NB4 (cell line): ENCODE measurements at regions not wholly inside any gene's neighbourhood (a gene's known extent, or its start where the extent isn't known, plus 50 kb on each side); places are given as distances from the start of the nearest gene placed in this dataset.

ENCODE experiments used
- MYC ChIP-seq: IDR thresholded peaks from 2 replicates; pipeline ENCODE4 v1.6.1; 2011; ENCODE audit warnings: low read depth, low read length
- POLR2A ChIP-seq: IDR thresholded peaks from 2 replicates; pipeline ENCODE4 v1.6.1; 2011; ENCODE audit warnings: mild to moderate bottlenecking; ENCODE audit not compliant: insufficient read length; ENCODE audit errors: extremely low read depth
- TF ChIP-seq, protein P1 (sequence below): IDR thresholded peaks from one replicate; pipeline ENCODE4 v1.5.1; 2012; ENCODE audit warnings: low read depth, low read length
- TF ChIP-seq, protein P2 (sequence below): IDR thresholded peaks from 2 replicates; pipeline ENCODE4 v1.6.1; 2011; ENCODE audit warnings: low read depth, low read length

DNA sequence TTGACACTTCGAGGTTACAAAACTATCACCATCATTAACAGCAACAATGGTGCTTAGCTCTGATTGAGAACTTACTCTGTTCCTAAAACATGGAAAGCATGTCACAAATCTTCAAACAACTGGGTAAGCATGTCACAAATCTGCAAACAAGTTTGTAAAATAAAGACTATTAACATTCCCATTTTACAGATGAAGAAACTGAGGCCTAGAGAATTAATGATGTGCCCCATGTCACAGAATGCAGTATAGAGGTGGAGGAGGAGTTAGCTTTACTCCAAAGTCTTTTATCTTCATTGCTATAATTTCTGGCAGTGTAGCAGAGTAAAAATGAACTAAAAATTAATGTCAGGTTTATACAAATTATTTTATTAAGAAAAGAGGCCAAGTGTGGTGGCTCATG is 73.4 kb downstream of the NR2F2 start:
- TF ChIP-seq, protein P1, sequence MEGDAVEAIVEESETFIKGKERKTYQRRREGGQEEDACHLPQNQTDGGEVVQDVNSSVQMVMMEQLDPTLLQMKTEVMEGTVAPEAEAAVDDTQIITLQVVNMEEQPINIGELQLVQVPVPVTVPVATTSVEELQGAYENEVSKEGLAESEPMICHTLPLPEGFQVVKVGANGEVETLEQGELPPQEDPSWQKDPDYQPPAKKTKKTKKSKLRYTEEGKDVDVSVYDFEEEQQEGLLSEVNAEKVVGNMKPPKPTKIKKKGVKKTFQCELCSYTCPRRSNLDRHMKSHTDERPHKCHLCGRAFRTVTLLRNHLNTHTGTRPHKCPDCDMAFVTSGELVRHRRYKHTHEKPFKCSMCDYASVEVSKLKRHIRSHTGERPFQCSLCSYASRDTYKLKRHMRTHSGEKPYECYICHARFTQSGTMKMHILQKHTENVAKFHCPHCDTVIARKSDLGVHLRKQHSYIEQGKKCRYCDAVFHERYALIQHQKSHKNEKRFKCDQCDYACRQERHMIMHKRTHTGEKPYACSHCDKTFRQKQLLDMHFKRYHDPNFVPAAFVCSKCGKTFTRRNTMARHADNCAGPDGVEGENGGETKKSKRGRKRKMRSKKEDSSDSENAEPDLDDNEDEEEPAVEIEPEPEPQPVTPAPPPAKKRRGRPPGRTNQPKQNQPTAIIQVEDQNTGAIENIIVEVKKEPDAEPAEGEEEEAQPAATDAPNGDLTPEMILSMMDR, result no peak
- TF ChIP-seq POLR2A (no peak), MYC (no peak)
- TF ChIP-seq, protein P2, sequence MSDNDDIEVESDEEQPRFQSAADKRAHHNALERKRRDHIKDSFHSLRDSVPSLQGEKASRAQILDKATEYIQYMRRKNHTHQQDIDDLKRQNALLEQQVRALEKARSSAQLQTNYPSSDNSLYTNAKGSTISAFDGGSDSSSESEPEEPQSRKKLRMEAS, result no peak
